GM18520 (cell line): ENCODE measurements at regions not wholly inside any gene's neighbourhood (a gene's known extent, or its start where the extent isn't known, plus 50 kb on each side); places are given as distances from the start of the nearest gene placed in this dataset.
A peak's percentile ranks its signal among the peaks of the same experiment; 100 is the strongest.

Experiments used
- ATAC-seq: cut with Tn5 transposase; IDR thresholded peaks from one replicate; pipeline ENCODE4 v1.9.1; 2021; ENCODE audit not compliant: unreplicated experiment

DNA sequence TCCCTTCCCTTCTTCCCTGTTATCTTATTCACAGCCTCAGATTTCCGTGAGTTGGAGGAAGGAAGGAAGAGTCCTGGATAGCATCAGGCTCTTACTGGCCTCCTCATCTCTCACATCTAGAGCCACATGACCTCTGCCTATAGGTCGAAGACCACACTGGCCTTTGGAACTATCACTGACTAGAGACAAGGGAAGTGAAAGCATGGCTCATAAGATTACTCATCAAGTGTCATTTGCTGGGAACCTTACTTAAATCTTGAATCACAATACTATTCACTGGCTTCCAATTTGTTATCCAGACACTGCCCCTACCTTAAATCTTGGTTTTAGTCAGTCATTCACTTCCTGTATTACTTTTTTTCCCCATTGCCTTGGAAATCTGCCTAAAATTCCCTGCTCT, 61.6 kb upstream of the MTMR8 start:
- ATAC-seq = peak; percentile 60

DNA sequence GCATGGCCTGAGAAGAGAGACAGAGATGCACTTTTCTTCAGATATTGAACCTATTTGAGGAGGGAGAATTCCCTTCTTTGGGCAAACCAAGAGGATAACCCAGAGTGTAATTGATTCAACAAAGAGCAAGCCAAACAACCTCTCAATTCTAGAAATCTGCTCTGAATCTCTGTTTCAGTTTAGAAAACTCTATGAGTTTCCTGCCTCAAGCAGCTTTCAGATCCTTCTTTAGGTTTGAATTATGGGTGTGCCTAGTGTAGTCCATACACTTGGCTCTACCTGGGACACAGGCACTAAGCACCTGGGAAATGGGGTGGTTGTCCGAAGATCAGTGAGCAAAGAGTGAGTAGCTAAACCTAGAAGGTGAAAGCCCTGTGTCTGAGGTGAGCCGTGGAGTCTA, 52.0 kb upstream of the MTMR8 start:
- ATAC-seq = no peak
